DMS53 treated with DMSO at 0.1 percent for 48 hours (cell line): ENCODE measurements at regions not wholly inside any gene's neighbourhood (a gene's known extent, or its start where the extent isn't known, plus 50 kb on each side); places are given as distances from the start of the nearest gene placed in this dataset.
"Not testable (repeated sequence)": the region's sequence is repeated elsewhere in the genome, so short reads cannot be mapped to it uniquely, and the experiment has no call there.

ENCODE experiments used
- DNase-seq: peaks from one replicate; lab custom pipeline; 2025; ENCODE audit not compliant: unreplicated experiment; lab: John Stamatoyannopoulos, UW

DNA sequence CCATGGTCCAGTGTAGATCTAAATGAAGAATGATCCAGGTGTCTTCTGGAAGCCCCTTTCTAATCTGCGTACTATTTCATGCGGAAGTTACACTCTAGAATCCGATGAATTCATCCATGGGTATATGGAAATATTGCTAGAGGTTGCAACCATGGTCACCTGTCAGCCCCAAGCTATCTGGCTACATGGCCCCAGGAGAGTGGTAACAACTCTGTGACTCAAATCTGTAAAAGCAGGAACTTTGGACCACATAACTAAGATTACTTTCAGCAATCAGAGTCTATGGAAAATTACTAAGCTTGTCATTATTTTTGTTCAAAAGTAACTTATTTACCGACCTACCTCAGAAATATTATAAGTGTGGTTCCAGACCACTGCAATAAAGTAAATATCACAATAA lies 150.6 kb upstream of the MED14 start:
- no peak for DNase-seq

DNA sequence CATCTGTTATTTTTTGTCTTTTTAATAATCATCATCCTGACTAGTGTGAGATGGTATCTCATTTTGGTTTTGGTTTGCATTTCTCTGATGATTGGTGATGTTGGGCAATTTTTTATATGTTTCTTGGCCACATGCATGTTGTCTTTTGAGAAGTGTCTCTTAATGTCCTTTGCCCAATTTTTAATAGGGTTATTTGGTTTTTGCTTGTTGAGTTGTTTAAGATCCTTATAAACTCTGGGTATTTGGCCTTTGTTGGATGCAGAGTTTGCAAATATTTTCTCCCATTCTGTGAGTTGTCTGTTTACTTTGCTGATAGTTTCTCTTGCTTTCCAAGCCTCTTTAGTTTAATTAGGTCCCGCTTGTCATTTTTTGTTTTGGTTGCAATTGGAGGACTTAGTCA lies 152.1 kb upstream of the MED14 start:
- no peak for DNase-seq

DNA sequence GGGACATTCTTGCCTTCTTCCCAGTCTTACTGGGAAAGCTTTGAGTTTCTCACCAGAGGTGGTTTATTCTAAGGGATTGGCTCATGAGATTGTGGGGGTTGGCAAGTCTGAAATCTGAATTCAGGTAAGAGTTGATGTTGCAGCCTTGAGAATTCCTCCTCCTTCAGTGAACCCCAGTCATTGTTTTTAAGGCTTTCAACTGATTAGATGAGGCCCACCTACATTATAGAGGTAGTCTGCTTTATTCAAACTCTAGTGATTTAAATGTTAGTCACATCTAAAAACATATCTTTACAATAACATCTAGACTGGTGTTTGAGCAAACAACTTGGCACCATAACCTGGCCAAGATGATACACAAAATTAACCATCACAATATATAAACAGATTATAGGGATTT lies 156.5 kb upstream of the MED14 start:
- DNase-seq: no peak

DNA sequence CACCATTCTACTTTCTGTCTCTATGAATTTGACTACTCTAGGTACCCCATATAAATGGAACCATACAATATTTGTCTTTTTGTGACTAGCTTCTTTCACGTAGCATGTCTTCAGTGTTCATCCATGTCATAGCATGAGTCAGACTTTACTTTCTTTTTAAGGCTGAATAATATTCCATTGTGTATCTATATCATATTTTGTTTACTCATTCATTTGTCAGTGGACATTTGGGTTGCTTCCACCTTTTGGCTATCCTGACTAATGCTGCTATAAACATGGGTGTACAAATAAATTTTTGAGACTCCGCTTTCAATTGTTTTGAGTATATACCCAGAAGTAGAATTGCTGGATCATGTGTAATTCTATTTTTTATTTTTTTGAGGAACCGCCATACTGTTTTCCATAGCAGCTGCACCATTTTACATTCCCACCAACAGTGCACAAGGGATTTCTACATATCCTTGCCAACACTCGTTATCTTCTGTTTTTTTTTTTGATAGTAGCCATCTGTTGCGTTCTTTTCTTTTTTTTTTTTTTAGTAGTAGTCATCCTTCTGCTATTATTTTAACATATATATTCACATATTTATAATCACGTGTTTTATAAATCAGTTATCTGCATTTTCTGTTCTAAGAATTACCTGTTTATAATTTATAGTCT lies 158.0 kb upstream of the MED14 start:
- no peak for DNase-seq

DNA sequence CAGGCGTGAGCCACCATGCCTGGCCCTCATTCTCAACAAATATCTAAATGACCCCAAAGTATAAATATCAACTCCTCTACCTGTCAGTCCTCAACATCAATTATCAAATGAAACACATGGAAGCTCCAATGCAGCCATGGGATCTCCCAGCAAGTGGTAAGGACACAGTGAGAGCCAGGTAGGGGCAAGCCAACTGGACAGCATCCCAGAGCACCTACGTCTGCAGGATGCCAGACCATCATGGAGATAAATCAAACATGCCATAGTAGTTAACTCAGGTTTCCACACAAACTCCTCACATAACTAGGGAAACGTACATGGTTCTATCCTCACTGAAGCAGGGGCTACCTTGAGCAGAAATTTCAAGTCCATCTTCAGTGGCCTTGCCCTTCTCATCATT lies 159.9 kb upstream of the MED14 start:
- DNase-seq: no peak

DNA sequence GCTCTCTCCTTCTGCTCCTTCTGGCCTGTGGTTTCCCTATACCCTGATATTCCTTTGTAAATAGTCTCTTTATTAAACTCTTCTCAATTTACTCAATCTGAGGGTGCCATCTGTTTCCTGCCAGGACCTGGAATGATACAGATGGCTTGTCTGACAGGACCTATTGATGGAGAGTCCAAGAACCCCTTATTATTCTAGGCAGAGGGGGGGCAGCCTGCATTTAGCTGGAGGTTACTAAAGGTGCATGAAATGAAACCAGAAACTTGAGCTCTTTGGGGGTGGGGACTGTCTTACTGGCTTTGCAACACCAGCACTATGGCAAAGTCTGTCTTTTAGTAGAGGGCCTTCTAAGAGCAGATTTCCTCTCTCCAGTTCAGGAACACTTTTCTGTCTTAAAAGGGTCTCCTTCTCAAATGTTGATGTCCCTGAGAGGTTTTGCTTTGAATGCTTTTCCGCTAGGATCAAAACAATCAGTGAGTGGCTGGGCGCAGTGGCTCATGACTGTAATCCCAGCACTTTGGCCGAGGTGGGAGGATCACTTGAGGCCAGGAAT lies 162.5 kb upstream of the MED14 start:
- no peak for DNase-seq

DNA sequence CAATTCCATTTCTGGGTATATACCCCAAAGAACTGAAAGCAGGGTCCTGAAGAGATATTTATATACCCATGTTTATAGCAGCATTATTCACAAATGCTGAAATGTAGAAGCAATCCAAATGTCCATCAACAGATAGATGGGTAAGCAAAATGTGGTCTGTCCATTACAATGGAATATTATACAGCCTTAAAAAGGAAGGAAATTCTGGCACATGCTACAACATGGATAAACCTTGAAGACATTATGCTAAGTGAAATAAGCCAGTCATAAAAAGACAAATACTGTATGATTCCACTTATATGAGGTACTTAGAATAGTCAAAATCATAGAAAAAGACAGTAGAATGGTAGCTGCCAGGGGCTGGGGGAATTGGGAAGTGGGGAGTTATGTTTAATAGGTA lies 169.4 kb upstream of the MED14 start:
- DNase-seq: not testable (repeated sequence)

DNA sequence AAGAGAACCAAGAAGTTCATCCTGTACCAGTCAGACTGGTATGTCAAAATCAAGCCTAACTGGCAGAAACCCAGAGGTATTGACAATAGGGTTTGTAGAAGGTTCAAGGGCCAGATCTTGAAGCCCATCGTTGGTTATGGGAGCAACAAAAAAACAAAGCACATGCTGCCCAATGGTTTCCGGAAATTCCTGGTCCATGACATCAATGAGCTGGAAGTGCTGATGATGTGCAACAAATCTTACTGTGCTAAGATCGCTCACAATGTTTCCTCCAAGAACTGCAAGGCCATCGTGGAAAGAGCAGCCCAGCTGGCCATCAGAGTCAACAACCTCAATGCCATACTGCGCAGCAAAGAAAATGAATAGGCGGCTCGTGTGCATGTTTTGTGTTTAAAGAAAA lies 172.7 kb upstream of the MED14 start:
- no peak for DNase-seq

DNA sequence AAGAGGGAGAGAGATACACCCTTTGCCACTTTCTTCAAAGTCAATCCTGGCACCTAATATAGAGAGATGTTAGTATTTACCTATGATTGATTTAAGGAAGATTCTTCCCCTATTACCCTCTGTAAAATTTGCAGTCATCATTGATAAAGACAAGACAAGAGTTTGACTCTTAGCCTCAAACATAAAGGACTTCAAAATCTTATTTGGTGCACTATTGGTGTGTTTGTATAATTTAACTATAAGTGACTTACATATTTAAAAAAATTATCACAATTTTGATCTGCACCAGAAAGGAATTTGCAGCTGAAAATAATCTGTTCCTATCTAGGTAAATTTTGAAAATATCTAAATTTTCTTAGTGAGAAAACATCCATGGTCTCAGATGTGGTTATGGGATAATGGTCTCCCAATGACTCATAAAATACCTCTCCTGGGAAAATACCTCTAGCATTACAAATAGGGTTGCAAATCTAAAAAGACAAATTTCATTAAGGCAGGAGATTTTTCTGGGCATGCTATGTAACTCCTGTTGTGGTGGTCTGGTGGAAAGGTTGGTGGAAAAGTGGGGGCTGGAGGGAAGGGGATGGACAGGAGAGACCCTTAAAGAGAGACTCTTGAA lies 173.6 kb upstream of the MED14 start:
- DNase-seq: no peak

DNA sequence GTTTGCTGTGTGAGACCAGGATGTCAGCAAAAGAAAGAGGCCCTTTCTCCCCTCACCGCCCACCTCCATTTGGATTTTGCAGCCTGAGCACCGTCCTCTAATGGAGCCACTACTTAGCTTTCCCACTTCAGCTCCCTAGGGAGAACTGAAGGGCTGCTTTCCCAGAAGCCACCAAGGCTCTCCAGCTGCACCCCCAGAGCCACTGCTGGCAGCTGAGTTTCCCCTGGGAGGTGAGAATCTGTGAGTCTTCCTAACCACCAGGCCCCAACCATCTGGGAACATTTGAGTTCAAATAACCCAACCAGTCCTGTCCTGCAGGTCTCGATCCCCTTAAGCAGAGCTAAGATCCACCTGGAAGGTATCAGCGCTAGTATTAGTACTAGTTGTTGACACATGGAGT lies 173.1 kb upstream of the USP9X start:
- no peak for DNase-seq

DNA sequence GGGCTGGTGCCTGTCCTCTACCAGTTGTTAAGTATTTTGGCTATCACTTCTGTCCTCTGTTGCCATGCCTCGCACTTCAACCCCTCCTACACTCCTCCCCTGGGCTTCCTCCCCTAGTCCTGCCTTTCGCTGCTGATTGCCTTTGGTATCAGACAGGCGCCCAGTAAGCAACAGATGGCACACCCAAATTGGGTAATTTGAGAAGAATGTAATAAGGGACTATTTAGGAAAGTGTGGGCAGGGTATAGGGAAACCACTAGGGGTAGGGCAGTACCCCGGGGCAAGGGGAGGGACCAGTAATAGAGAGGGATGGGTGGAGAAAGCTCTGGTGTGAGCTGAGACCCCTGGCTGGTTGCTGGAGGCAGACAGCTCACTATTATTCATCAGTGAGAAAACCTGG lies 172.7 kb upstream of the USP9X start:
- DNase-seq: no peak

DNA sequence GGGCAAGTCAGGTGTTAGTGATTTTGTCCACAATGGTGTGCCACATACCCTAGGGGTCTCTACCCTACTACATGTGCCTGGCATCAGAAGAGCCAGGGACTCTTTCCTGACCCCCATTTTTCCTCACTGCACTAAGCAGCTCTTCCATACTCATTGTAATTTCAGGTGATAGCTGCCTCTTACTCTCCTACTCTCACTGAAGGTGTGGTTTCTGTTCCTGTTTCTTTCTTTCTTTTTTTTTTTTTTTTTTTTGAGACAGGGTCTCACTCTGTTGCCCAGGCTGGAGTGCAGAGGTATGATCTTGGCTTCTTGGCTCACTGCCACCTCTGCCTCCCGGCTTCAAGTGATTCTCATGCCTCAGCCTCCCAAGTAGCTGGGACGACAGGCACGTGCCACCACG lies 164.9 kb upstream of the USP9X start:
- DNase-seq: no peak

DNA sequence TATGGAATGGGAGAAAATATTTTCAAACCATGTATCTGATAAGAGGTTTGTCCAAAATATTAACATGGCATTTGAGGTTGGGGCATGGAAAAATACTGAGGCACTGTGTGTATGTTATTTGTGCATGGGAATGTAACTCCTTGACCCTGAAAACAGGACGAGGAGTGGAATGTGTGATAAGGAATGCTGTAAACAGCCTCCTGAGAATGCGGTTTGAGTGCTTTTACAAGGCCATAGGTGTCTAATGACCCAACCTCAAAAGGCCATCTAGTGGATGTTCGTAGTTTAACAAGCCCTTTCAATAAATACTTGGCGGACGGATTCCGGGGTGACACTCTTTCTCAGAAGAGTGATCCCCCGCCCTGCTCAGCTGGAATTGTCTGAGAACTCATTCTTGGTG lies 162.9 kb upstream of the USP9X start:
- DNase-seq: peak; percentile 25

DNA sequence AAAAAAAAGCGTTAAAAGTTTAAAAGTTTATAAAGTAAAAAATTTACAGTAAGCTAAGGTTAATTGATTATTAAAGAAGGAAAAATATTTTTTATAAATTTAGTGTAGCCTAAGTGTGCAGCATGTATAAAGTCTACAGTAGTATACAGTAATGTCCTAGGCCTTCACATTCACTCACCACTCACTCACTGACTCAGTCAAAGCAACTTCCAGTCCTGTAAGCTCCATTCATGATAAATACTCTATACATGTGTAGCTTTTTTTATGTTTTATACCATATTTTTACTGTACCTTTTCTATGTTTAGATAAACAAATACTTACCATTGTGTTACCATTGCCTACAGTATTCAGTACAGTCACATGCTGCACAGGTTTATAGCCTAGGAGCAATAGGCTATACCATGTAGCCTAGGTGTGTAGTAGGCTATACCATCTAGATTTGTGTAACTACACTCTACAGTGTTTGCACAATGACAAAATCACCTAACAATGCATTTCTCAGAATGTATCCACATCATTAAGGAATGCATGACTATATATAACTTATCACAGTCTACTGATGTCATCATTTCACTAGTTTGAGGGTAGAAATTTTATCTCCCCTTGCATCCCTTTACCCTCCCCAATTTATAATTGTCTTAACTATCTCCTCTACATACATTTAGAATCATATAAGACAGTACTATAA lies 158.4 kb upstream of the USP9X start:
- DNase-seq: peak; percentile 17

DNA sequence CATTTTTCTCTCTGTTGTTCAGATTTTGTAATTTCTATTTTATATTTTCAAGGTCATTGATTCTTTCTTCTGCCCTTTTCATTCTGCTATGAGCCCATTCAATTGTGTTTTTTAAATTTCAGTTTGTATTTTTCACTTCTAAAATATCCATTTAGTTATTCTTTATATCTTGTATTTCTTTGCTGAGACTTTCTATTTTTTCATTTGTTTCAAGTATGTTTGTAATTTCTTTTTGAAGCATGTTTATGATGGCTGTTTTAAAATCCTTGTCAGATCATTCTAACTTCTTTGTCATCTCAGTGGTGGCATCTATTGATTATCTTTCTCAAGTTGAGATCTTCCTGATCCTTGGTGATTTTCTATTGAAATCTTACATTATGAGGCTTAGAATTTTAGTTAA lies 157.2 kb upstream of the USP9X start:
- no peak for DNase-seq

DNA sequence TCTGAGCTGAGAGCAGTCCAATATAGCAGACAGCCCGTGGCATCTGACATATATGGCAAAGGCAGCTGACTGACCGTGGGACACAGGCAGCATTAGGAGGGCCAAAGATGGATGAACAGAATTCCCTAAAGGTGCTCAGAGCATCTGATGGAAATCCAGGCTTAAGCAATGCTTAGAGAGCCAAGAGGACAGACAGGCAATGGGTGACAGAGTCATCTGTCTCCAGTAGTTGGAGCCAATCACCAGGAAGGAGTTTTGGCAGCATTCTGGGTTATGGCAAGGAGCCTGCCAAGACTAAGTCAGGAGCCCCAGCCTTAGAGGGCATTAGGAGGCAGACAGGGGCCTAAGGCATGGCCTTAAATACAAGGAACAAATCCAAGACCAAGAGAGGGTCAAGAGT lies 153.3 kb upstream of the USP9X start:
- no peak for DNase-seq

DNA sequence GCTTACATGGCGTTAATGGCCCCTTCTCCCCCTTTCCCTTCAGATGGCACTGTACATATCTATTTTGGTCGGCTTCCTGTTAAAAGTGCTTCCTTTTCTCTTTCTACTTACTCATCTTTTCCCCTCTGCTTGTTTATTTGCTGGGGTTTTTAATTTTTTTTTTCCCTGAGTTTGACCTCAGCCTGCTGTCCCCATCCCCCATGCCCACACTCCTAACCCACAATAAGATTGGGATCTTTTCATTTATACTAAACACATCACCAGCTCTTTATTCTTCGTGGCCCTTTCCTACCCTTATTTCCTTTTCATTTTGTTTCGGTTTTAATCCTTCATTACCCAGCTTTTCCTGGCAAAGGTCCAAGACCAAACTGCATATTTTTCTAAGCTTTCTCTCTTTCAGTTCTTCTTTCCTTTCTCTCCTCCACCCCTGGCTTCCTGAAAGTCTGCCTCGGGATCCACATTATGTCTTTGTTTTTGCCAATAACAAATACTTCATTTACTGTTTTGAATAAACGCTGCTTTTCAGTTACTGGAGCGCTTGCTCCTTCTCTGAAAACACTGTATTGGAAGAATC lies 152.0 kb upstream of the USP9X start:
- DNase-seq: no peak

DNA sequence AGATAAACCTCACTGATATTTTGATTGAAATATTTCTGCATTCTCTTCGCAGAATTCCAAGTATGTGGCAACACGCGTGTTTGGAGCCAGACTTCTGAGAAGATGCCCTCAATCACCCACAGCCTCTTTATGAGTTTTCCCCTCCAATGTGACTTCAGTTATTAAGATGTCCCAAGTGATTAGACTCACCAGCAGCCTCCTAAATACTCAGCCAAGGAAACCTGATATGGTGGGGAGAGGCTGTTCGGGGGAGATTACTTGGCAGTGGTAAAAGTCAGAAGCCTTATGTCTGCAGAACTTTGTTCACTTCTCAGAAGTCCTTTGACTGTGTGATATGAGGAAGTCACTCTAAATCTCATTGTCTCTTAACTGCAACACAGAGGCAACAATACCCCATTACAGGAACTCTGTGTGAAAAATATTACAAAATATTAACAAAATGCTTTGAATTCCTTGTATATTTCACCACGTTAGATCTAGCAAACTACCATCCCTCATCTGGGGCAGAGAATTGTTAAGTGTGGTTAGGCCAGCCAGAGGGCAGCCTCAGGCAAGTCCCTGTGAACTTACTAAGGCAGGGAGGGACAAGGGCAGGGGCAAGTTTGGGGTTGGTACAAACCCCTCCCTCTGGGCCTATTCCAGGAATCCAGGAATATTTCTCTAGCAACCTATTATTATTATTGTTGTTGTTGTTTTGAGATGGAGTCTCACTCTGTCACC lies 151.4 kb upstream of the USP9X start:
- DNase-seq: no peak

DNA sequence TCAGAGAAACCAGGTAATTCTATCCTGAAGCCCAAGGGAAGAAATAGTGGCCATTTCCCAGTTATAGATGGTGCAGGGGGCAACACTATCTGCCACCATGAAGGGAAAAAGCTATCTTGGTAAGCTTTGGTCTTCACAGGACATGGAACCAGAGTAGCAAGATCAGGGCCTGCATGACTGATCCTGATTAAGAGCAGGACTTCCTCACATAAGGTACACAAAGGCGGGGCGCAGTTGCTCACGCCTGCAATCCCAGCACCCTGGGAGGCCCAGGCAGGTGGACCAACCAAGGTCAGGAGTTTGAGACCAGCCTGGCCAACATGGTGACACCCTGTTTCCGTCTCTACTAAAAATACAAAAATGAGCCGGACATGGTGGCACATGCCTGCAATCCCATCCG lies 148.4 kb upstream of the USP9X start:
- no peak for DNase-seq

DNA sequence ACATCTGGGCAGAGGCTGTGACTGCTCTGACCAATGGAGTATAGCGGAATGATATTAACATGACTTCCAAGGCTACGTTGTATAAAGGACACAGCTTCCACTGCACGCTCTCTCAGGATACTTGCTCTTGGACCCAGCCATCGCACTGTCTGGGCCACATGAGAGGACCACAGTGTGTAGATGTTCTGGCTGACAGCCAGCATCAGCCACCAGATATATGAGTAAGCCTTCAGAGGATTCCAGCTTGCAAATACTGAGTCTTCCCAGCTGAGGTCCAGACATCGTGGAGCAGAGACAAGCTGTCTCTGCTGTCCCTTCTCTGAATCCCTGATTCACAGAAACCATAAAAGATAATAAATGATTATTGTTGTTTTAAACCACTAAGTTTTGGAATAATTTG lies 146.8 kb upstream of the USP9X start:
- no peak for DNase-seq

DNA sequence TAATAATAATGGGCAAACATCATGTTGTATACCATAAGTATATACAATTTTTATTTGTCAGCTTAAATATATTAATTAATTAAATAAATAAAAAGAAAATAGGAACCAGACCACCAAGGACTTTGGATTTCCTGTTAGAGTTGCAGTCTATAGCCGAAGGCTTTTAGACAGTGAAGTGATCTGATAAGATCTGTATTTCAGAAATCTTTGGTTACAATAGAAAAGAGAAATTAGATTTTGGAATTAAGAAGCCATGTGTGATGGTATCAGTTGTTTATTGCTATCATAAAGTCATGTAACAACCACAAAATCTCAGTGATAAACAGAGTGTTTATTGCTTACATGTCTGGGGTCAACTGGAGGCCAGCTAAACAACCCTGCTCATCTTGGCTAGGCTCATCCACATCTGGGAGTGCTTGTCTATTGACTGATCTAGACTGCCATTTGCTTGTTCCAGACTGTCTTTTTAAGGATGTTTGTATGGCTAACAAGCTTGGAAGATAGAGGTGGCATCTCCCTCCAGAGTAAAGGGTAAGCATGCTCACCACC lies 142.1 kb upstream of the USP9X start:
- DNase-seq: no peak
